HG03342 (cell line): ENCODE measurements at regions not wholly inside any gene's neighbourhood (a gene's known extent, or its start where the extent isn't known, plus 50 kb on each side); places are given as distances from the start of the nearest gene placed in this dataset.
"Not testable (repeated sequence)": the region's sequence is repeated elsewhere in the genome, so short reads cannot be mapped to it uniquely, and the experiment has no call there.

Experiments used
- ATAC-seq: cut with Tn5 transposase; IDR thresholded peaks from one replicate; pipeline ENCODE4 v1.9.1; 2021; ENCODE audit warnings: mild to moderate bottlenecking, moderate library complexity; ENCODE audit not compliant: unreplicated experiment

- no peak for ATAC-seq
Observed at GRCh38 chr4:126748736-126749135, 884.0 kb upstream of the INTU start.

GRCh38 chr4:126750723-126751122 lies 882.0 kb upstream of the INTU start:
- no peak for ATAC-seq

- ATAC-seq = no peak
Observed at GRCh38 chr4:126752126-126752525, 880.6 kb upstream of the INTU start.

- ATAC-seq = no peak
Observed at GRCh38 chr4:126752702-126753101, 880.1 kb upstream of the INTU start.

GRCh38 chr4:126753592-126753991 lies 879.2 kb upstream of the INTU start:
- no peak for ATAC-seq

GRCh38 chr4:126755506-126755905 lies 877.3 kb upstream of the INTU start:
- no peak for ATAC-seq

- ATAC-seq = no peak
Observed at GRCh38 chr4:126756050-126756829, 876.5 kb upstream of the INTU start.

- no peak for ATAC-seq
Observed at GRCh38 chr4:126757219-126757618, 875.5 kb upstream of the INTU start.

GRCh38 chr4:126758493-126758892 lies 874.3 kb upstream of the INTU start:
- no peak for ATAC-seq

- no peak for ATAC-seq
Observed at GRCh38 chr4:126761947-126762662, 870.7 kb upstream of the INTU start.

GRCh38 chr4:126762663-126763247 lies 870.0 kb upstream of the INTU start:
- no peak for ATAC-seq

GRCh38 chr4:126766241-126766640 lies 866.5 kb upstream of the INTU start:
- ATAC-seq = no peak

- no peak for ATAC-seq
Observed at GRCh38 chr4:126768338-126768737, 864.4 kb upstream of the INTU start.

- not testable (repeated sequence) for ATAC-seq
Observed at GRCh38 chr4:126770811-126771553, 861.8 kb upstream of the INTU start.

- ATAC-seq = not testable (repeated sequence)
Observed at GRCh38 chr4:126771618-126772017, 861.1 kb upstream of the INTU start.

GRCh38 chr4:126772662-126773061 lies 860.1 kb upstream of the INTU start:
- no peak for ATAC-seq

GRCh38 chr4:126775485-126776106 lies 857.2 kb upstream of the INTU start:
- ATAC-seq = no peak

- no peak for ATAC-seq
Observed at GRCh38 chr4:126776361-126776760, 856.4 kb upstream of the INTU start.

GRCh38 chr4:126777649-126778048 lies 855.1 kb upstream of the INTU start:
- no peak for ATAC-seq

- no peak for ATAC-seq
Observed at GRCh38 chr4:126778348-126778747, 854.4 kb upstream of the INTU start.

GRCh38 chr4:126779001-126779400 lies 853.8 kb upstream of the INTU start:
- ATAC-seq = no peak
